SJCRH30 (cell line): ENCODE measurements at regions not wholly inside any gene's neighbourhood (a gene's known extent, or its start where the extent isn't known, plus 50 kb on each side); places are given as distances from the start of the nearest gene placed in this dataset.

Experiments used
- DNase-seq, 2 experiments: peaks; one replicate each; pipeline ENCODE4 v3.0.0-alpha.2; 2015 to 2020
- H3K27ac ChIP-seq: fragments of 250-450 bp; sonication (Bioruptor Pico); 2 replicates; pipeline ENCODE4 v1.5.1; 2020; ENCODE audit warnings: mild to moderate bottlenecking, moderate library complexity
- H3K27me3 ChIP-seq: fragments of 250-450 bp; sonication (Bioruptor Pico); 2 replicates; pipeline ENCODE4 v1.5.1; 2020; ENCODE audit warnings: mild to moderate bottlenecking, moderate library complexity
- H3K36me3 ChIP-seq: fragments of 250-450 bp; sonication (Bioruptor Pico); 2 replicates; pipeline ENCODE4 v1.5.1; 2020; ENCODE audit warnings: mild to moderate bottlenecking, moderate library complexity
- H3K4me1 ChIP-seq: fragments of 250-450 bp; sonication (Bioruptor Pico); 2 replicates; pipeline ENCODE4 v1.5.1; 2020; ENCODE audit warnings: mild to moderate bottlenecking, moderate library complexity
- H3K4me3 ChIP-seq: fragments of 250-450 bp; sonication (Bioruptor Pico); 2 replicates; pipeline ENCODE4 v1.5.1; 2020; ENCODE audit warnings: mild to moderate bottlenecking, moderate library complexity
- H3K9me3 ChIP-seq: fragments of 250-450 bp; sonication (Bioruptor Pico); replicated peaks from 2 replicates; pipeline ENCODE4 v1.5.1; 2020; ENCODE audit warnings: mild to moderate bottlenecking, moderate library complexity

- no peaks in the 10 kb centered on the region for H3K4me1 ChIP-seq
- DNase-seq: no peak
- no peaks in the 10 kb centered on the region for H3K27me3 ChIP-seq
- H3K36me3 ChIP-seq: no peaks in the 10 kb centered on the region
- H3K9me3 ChIP-seq: no peaks in the 10 kb centered on the region
- no peak overlapping the region for H3K4me3 ChIP-seq
- H3K27ac ChIP-seq: no peak overlapping the region
Measured at GRCh38 chr16:79337906-79338305, 262.6 kb downstream of the MAF start.

GRCh38 chr16:79336437-79337229 is 263.9 kb downstream of the MAF start:
- H3K27me3 ChIP-seq: no peaks in the 10 kb centered on the region
- H3K4me1 ChIP-seq: no peaks in the 10 kb centered on the region
- H3K36me3 ChIP-seq: no peaks in the 10 kb centered on the region
- DNase-seq: no peak
- H3K4me3 ChIP-seq: no peak overlapping the region
- no peak overlapping the region for H3K27ac ChIP-seq
- no peaks in the 10 kb centered on the region for H3K9me3 ChIP-seq

GRCh38 chr16:79334127-79334526 is 266.4 kb downstream of the MAF start:
- DNase-seq: peak in 1 of 2 experiments; percentile 17
- no peaks in the 10 kb centered on the region for H3K9me3 ChIP-seq

GRCh38 chr16:79331066-79331465 is 269.5 kb downstream of the MAF start:
- Histone ChIP-seq H3K9me3 (no peaks in the 10 kb centered on the region), H3K27ac (no peak overlapping the region), H3K4me1 (no peaks in the 10 kb centered on the region)

More at GRCh38 chr16:79334127-79334526, 266.4 kb downstream of the MAF start:
- Histone ChIP-seq H3K4me1 (no peaks in the 10 kb centered on the region), H3K4me3 (no peak overlapping the region), H3K36me3 (no peaks in the 10 kb centered on the region), H3K27me3 (no peaks in the 10 kb centered on the region), H3K27ac (no peak overlapping the region)

GRCh38 chr16:79329967-79330366 is 270.6 kb downstream of the MAF start:
- Histone ChIP-seq H3K4me1 (no peaks in the 10 kb centered on the region), H3K36me3 (no peaks in the 10 kb centered on the region), H3K27ac (no peak overlapping the region), H3K9me3 (no peaks in the 10 kb centered on the region), H3K27me3 (no peaks in the 10 kb centered on the region), H3K4me3 (no peak overlapping the region)
- no peak for DNase-seq

More at GRCh38 chr16:79331066-79331465, 269.5 kb downstream of the MAF start:
- H3K4me3 ChIP-seq: no peak overlapping the region
- no peak for DNase-seq
- no peaks in the 10 kb centered on the region for H3K36me3 ChIP-seq
- no peaks in the 10 kb centered on the region for H3K27me3 ChIP-seq

- no peaks in the 10 kb centered on the region for H3K27me3 ChIP-seq
- H3K27ac ChIP-seq: no peak overlapping the region
- no peaks in the 10 kb centered on the region for H3K4me1 ChIP-seq
- no peaks in the 10 kb centered on the region for H3K9me3 ChIP-seq
- no peak for DNase-seq
- H3K4me3 ChIP-seq: no peak overlapping the region
- no peaks in the 10 kb centered on the region for H3K36me3 ChIP-seq
Measured at GRCh38 chr16:79329166-79329521, 271.4 kb downstream of the MAF start.

- H3K36me3 ChIP-seq: no peaks in the 10 kb centered on the region
Measured at GRCh38 chr16:79328402-79329165, 272.0 kb downstream of the MAF start.

GRCh38 chr16:79327836-79328235 is 272.7 kb downstream of the MAF start:
- no peak for DNase-seq
- H3K27ac ChIP-seq: no peak overlapping the region
- H3K4me1 ChIP-seq: no peaks in the 10 kb centered on the region
- H3K4me3 ChIP-seq: no peak overlapping the region
- H3K27me3 ChIP-seq: no peaks in the 10 kb centered on the region
- no peaks in the 10 kb centered on the region for H3K9me3 ChIP-seq
- no peaks in the 10 kb centered on the region for H3K36me3 ChIP-seq

More at GRCh38 chr16:79328402-79329165, 272.0 kb downstream of the MAF start:
- Histone ChIP-seq H3K27me3 (no peaks in the 10 kb centered on the region), H3K9me3 (no peaks in the 10 kb centered on the region), H3K4me3 (no peak overlapping the region), H3K4me1 (no peaks in the 10 kb centered on the region), H3K27ac (no peak overlapping the region)
- DNase-seq: no peak

- Histone ChIP-seq H3K4me3 (no peak overlapping the region), H3K4me1 (no peaks in the 10 kb centered on the region), H3K9me3 (no peaks in the 10 kb centered on the region), H3K27ac (no peak overlapping the region), H3K27me3 (no peaks in the 10 kb centered on the region), H3K36me3 (no peaks in the 10 kb centered on the region)
- DNase-seq: no peak
Measured at GRCh38 chr16:79326549-79326948, 274.0 kb downstream of the MAF start.

GRCh38 chr16:79325226-79325945 is 275.2 kb downstream of the MAF start:
- Histone ChIP-seq H3K4me3 (no peak overlapping the region), H3K9me3 (no peaks in the 10 kb centered on the region), H3K36me3 (no peaks in the 10 kb centered on the region), H3K27me3 (no peaks in the 10 kb centered on the region), H3K4me1 (no peaks in the 10 kb centered on the region), H3K27ac (no peak overlapping the region)
- DNase-seq: no peak

GRCh38 chr16:79320956-79321355 is 279.6 kb downstream of the MAF start:
- 0 out of 2 replicates have a peak, but pooled peaks cover 2% of the 10 kb centered on the region for H3K4me1 ChIP-seq
- H3K36me3 ChIP-seq: no peaks in the 10 kb centered on the region
- no peaks in the 10 kb centered on the region for H3K27me3 ChIP-seq
- no peak overlapping the region for H3K4me3 ChIP-seq
- no peaks in the 10 kb centered on the region for H3K9me3 ChIP-seq
- DNase-seq: peak in 1 of 2 experiments; percentile 39
- H3K27ac ChIP-seq: no peak overlapping the region

GRCh38 chr16:79318143-79318899 is 282.2 kb downstream of the MAF start:
- Histone ChIP-seq H3K9me3 (no peaks in the 10 kb centered on the region), H3K27me3 (no peaks in the 10 kb centered on the region), H3K4me1 (0 out of 2 replicates have a peak, but pooled peaks cover 2% of the 10 kb centered on the region), H3K4me3 (no peak overlapping the region), H3K36me3 (no peaks in the 10 kb centered on the region), H3K27ac (no peak overlapping the region)
- DNase-seq: peak in 1 of 2 experiments; percentile 28

- DNase-seq: peak; percentile 11 to 45
- Histone ChIP-seq H3K27me3 (no peaks in the 10 kb centered on the region), H3K4me1 (0 out of 2 replicates have a peak, but pooled peaks cover 2% of the 10 kb centered on the region), H3K27ac (no peak overlapping the region), H3K4me3 (no peak overlapping the region), H3K36me3 (no peaks in the 10 kb centered on the region), H3K9me3 (no peaks in the 10 kb centered on the region)
Measured at GRCh38 chr16:79317521-79317920, 283.0 kb downstream of the MAF start.

GRCh38 chr16:79317026-79317425 is 283.5 kb downstream of the MAF start:
- no peaks in the 10 kb centered on the region for H3K36me3 ChIP-seq
- H3K4me3 ChIP-seq: no peak overlapping the region
- H3K27me3 ChIP-seq: no peaks in the 10 kb centered on the region
- DNase-seq: no peak
- H3K27ac ChIP-seq: no peak overlapping the region
- 0 out of 2 replicates have a peak, but pooled peaks cover 2% of the 10 kb centered on the region for H3K4me1 ChIP-seq
- H3K9me3 ChIP-seq: no peaks in the 10 kb centered on the region
